Ovary (tissue), 7 donors: ENCODE measurements at regions not wholly inside any gene's neighbourhood (a gene's known extent, or its start where the extent isn't known, plus 50 kb on each side); places are given as distances from the start of the nearest gene placed in this dataset.
"Not testable (repeated sequence)": the region's sequence is repeated elsewhere in the genome, so short reads cannot be mapped to it uniquely, and the experiment has no call there.

ENCODE experiments used
- DNase-seq, 5 donors: peaks; one replicate each; pipeline ENCODE4 v3.0.0-alpha.2; 2019 to 2020
- H3K27ac ChIP-seq, 2 donors: fragments of 200-600 bp; one replicate each; pipeline versions ENCODE4 v1.5.1 to v1.8.0; 2019 to 2022
- H3K27me3 ChIP-seq: fragments of 200-600 bp; one replicate; pipeline ENCODE4 v1.8.0; 2022
- H3K36me3 ChIP-seq: fragments of 200-600 bp; sonication (generic); one replicate; pipeline ENCODE4 v1.5.1; 2019
- H3K4me1 ChIP-seq: one replicate; pipeline ENCODE4 v1.8.1; 2013; ENCODE audit warnings: mild to moderate bottlenecking, moderate library complexity; ENCODE audit not compliant: insufficient read depth
- H3K4me3 ChIP-seq: fragments of 200-600 bp; sonication (generic); one replicate; pipeline ENCODE4 v1.5.1; 2017
- H3K9me3 ChIP-seq, 2 donors: fragments of 200-600 bp in 1 of 2; sonication (generic) in 1 of 2; one replicate each; pipeline versions ENCODE4 v1.5.1 to v1.8.1; 2013 to 2019; ENCODE audit warnings: mild to moderate bottlenecking in 1 of 2, moderate library complexity in 1 of 2
- CTCF ChIP-seq, 3 donors: fragments of 450-650 bp in 2 of 3; fragments of 200-600 bp in 1 of 3; IDR thresholded peaks; one replicate each; pipeline versions ENCODE4 v1.5.1 to v1.8.0; 2016 to 2022; ENCODE audit warnings: antibody characterized with exemption in 3 of 3, mild to moderate bottlenecking in 1 of 3
- EP300 ChIP-seq: sonication (generic); formaldehyde crosslinking; IDR thresholded peaks from one replicate; pipeline ENCODE4 v1.6.1; 2017; ENCODE audit warnings: antibody characterized with exemption
- POLR2A ChIP-seq: fragments of 450-650 bp; IDR thresholded peaks from one replicate; pipeline ENCODE4 v1.6.1; 2017; ENCODE audit warnings: antibody characterized with exemption, mild to moderate bottlenecking, moderate library complexity
- WGBS, 3 donors: extraction: QIAGEN DNeasy Blood & Tissue Kit in 1 of 3; methylation state at CpG; one replicate each; pipeline versions ENCODE4 v1.1.5 to v1.1.7; 2013 to 2017; 5-methylcytosine and 5-hydroxymethylcytosine counted together
- intact Hi-C, 4 donors: fragments of 100-400 bp; cut with DNase I; formaldehyde crosslinking; loops; one replicate each; pipeline versions ENCODE4 v1.11.0 to v1.15.1; 2022 to 2023
- donor health status: DM: no; HTN: no; CAD: no; lungs with moderate emphysema.
- donor health status: DM: no; HTN: no; CAD: no.
- donor health status: Bipolar disorder and iron deficiency.
- donor health status: DM: no; HTN: no; CAD: no.
- donor health status: DM: yes; HTN: yes; CAD: no.

- H3K27me3 ChIP-seq: no peaks in the 10 kb centered on the region
- 48 to 61% (median 59%) methylated on average over 2 of the region's 2 CpGs for WGBS, 3 donors
- H3K4me3 ChIP-seq: no peak overlapping the region
- intact Hi-C loops: no loop called here
- TF ChIP-seq CTCF (IDR thresholded peaks at IDR 0.05): no peak
- TF ChIP-seq POLR2A: no peak
- TF ChIP-seq EP300: no peak
- no peaks in the 10 kb centered on the region for H3K36me3 ChIP-seq
- no peaks in the 10 kb centered on the region for H3K4me1 ChIP-seq
- H3K27ac ChIP-seq: no peak overlapping the region
- DNase-seq: no peak
- no peaks in the 10 kb centered on the region for H3K9me3 ChIP-seq
These were observed 392.8 kb upstream of the LRRC3B start for GRCh38 chr3:26229801-26230200.

GRCh38 chr3:26233374-26233773, 389.2 kb upstream of the LRRC3B start:
- no peaks in the 10 kb centered on the region for H3K9me3 ChIP-seq
- 88 to 89% (median 88%) methylated on average over 4 of the region's 4 CpGs for WGBS, 3 donors
- intact Hi-C loops: no loop called here
- no peaks in the 10 kb centered on the region for H3K27me3 ChIP-seq
- H3K36me3 ChIP-seq: no peaks in the 10 kb centered on the region
- H3K4me3 ChIP-seq: no peak overlapping the region
- H3K4me1 ChIP-seq: no peaks in the 10 kb centered on the region
- no peak for DNase-seq
- H3K27ac ChIP-seq: no peak overlapping the region
- TF ChIP-seq POLR2A (no peak), CTCF (IDR thresholded peaks at IDR 0.05) (no peak), EP300 (no peak)

GRCh38 chr3:26236531-26236930, 386.0 kb upstream of the LRRC3B start:
- no peak for TF ChIP-seq EP300
- TF ChIP-seq POLR2A: no peak
- no peak for TF ChIP-seq CTCF (IDR thresholded peaks at IDR 0.05)
- Histone ChIP-seq H3K4me1 (no peaks in the 10 kb centered on the region), H3K27me3 (no peaks in the 10 kb centered on the region), H3K9me3 (no peaks in the 10 kb centered on the region), H3K27ac (no peak overlapping the region), H3K36me3 (no peaks in the 10 kb centered on the region), H3K4me3 (no peak overlapping the region)
- DNase-seq: no peak
- WGBS, 3 donors: 47 to 68% (median 57%) methylated on average over 2 of the region's 2 CpGs
- intact Hi-C loops: no loop called here

- intact Hi-C loops: no loop called here
- WGBS, 3 donors: 59 to 74% (median 72%) methylated on average over 4 of the region's 4 CpGs
- H3K27ac ChIP-seq: no peak overlapping the region
- H3K27me3 ChIP-seq: no peaks in the 10 kb centered on the region
- no peaks in the 10 kb centered on the region for H3K36me3 ChIP-seq
- H3K9me3 ChIP-seq: no peaks in the 10 kb centered on the region
- TF ChIP-seq CTCF (IDR thresholded peaks at IDR 0.05) (no peak), POLR2A (no peak), EP300 (no peak)
- H3K4me1 ChIP-seq: no peaks in the 10 kb centered on the region
- DNase-seq: no peak
- H3K4me3 ChIP-seq: no peak overlapping the region
These were observed 385.4 kb upstream of the LRRC3B start for GRCh38 chr3:26237036-26237682.

- H3K27ac ChIP-seq, H3K4me1 ChIP-seq, intact Hi-C loops, H3K4me3 ChIP-seq, DNase-seq, H3K36me3 ChIP-seq, H3K27me3 ChIP-seq, H3K9me3 ChIP-seq: not testable (repeated sequence)
- 86 to 93% (median 89%) methylated on average over 14 of the region's 14 CpGs for WGBS, 3 donors
These were observed 378.0 kb upstream of the LRRC3B start for GRCh38 chr3:26244586-26244985.
